CD4-positive, alpha-beta T cell treated with Interleukin-17A for 1 hour (primary cell): ENCODE measurements at regions not wholly inside any gene's neighbourhood (a gene's known extent, or its start where the extent isn't known, plus 50 kb on each side); places are given as distances from the start of the nearest gene placed in this dataset.

Experiments used
- DNase-seq: peaks from one replicate; pipeline ENCODE4 v3.0.0-alpha.2; 2020

- peak; percentile 25 for DNase-seq
These were observed 106.5 kb upstream of the SLC4A7 start for GRCh38 chr3:27590437-27591298.

DNA sequence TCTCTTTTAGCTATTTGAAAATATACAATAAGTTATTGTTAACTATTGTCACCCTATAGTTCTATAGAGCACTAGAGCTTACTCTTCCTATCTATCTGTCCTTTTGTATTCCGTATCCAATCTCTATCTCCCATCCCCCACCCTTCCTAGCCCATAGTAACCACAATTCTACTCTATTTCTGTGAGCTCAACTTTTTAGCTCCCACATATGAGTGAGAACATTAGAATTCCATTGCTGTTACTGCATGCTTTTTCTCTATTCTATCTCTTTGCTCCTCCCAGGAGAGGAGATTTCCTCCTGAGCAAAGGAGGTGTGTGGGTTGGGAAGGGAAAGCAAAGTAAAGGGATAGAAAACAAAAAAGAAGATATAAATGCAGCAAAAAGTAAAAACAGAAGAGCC is 105.6 kb upstream of the SLC4A7 start:
- no peak for DNase-seq

GRCh38 chr3:27585429-27585828 is 101.2 kb upstream of the SLC4A7 start:
- DNase-seq: no peak

DNA sequence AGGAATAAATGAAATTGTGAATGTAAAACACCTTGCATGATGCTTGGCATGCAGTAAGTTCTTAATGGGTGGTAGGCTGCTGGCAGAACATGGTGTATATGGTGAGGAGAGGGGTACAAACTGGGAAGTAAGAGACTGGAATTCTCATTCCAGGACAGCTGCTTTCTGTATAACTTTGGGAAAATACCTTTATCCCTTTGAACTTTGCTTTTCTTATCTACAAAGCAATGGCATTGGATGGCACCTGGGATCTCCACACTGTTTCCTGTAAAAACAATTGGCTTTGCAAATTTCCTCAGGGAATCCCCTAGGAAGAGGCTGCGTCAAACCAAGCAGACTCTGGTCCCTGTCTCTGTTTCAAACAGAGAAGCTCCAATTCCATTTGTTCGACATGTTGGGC is 100.7 kb upstream of the SLC4A7 start:
- no peak for DNase-seq

GRCh38 chr3:27581852-27582251 is 97.7 kb upstream of the SLC4A7 start:
- DNase-seq: no peak

DNA sequence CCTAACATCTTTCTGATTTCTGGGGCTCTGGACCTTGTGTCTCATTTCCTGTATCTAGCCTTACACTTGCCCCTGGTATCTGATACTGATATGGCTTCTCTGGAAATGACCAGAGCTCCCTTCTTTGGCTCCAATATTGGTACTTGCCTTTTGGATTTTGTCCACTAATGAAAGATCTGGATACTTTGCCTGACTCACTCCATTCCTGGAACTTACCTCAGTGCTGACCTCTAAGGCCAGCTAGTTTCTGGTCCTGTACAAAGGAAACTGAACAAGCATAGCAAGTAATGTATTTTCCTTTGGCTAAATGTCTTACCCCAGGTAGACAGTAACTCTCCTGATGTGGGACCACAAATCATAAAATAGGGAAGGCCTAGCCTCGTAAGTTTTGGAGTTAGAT is 93.8 kb upstream of the SLC4A7 start:
- DNase-seq: no peak

GRCh38 chr3:27577504-27577903 is 93.3 kb upstream of the SLC4A7 start:
- DNase-seq: no peak

GRCh38 chr3:27576171-27576570 is 92.0 kb upstream of the SLC4A7 start:
- no peak for DNase-seq

- DNase-seq: no peak
These were observed 91.3 kb upstream of the SLC4A7 start for GRCh38 chr3:27575499-27575898.

DNA sequence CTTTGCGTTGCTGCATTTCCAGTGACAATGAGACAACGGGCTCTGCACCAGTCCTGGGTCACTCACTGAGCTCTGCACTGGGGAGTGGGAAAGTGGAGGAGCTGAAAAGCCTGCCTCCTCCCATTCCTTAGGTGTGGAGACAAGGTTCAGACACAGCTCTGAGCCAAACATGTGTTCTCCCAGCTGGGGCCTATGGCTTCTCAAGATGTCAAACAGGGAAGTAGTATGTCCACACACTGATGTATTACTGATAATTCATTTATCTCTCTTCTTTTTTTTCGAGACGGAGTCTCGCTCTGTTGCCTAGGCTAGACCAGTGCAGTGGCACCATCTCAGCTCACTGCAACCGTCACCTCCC is 90.2 kb upstream of the SLC4A7 start:
- no peak for DNase-seq

- no peak for DNase-seq
These were observed 89.7 kb upstream of the SLC4A7 start for GRCh38 chr3:27573780-27574437.

- DNase-seq: no peak
These were observed 89.0 kb upstream of the SLC4A7 start for GRCh38 chr3:27573138-27573537.

- no peak for DNase-seq
These were observed 87.2 kb upstream of the SLC4A7 start for GRCh38 chr3:27571345-27571744.

DNA sequence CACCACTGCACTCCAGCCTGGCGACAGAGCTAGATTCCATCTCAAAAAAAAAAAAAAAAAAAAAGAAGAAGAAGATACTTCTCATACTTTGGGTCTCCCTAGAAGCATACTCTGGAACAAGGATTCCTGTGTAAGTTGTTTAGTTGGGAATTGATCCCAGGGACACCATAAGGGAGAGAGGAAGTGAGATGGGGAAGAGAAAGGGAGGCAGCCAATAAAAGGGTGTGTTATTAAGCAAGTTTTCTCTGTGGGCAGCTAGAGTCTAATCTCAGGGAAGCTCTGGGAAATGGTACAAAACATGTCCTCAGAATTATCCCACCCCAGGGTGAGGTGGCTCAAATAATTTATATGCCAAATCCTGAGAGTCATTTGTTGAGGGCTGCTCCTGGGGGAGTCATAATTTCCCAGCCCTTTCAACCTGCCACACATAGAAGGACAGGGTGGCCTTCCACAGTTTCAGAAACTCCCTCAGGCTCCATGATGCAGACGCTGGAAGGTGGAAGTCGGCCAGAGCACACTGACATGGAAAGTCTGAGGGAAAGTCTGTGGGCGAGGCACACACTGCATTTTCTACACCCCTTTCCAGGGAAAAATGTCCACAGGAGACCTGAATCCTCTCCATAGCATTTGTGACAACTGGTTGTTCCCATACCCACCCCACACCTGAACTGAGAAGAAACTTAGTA is 86.4 kb upstream of the SLC4A7 start:
- DNase-seq: no peak

DNA sequence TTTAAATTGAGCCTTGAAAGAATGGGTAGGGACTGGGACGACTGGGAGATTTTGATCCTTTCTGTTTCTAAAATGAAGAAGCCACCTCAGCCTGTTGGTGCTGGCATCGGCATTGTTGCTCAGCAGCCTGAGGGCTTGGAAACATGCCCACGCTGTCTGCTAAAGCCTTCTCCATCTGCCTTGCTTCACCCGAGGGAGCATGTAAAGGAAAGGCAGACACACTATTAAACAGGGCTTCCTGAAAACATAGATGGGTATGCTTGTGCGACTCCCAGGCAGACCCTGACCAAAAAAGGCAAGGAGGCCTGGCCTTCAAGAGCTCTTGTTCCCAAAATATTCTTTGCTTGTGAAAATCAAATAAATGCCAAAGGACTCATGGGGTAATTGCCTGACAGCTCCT is 84.2 kb upstream of the SLC4A7 start:
- DNase-seq: no peak

GRCh38 chr3:27567251-27567650 is 83.1 kb upstream of the SLC4A7 start:
- no peak for DNase-seq

DNA sequence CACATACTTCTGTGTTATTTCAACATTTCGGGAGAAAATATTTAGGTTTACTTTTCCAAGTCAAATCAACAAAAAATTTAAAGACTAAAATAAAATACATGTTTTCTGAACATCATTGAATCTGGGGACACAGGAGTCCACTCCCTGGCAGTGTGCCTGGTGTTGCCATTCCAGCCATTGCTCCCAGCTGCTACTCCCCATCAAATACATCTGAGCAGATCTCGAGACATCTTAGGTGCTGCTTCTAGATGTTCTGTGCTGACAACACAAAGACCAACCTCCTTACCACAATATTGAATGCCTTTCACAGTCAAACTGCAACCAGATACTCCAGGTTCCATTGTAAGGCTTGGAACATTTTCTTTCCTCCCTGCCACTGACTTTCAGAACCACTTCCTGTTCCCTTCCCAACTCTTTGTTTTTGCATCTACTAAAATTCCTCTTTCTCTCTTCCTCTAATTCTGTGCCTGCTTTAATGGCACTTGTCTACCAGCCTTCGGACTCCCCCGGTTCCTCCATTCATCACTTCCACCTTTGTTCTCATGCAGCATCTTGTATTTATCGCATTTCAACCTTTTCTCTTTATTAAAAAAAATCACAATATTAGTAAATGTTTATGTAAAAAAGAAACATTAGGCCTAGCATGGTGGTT is 81.1 kb upstream of the SLC4A7 start:
- no peak for DNase-seq

- DNase-seq: no peak
These were observed 77.4 kb upstream of the SLC4A7 start for GRCh38 chr3:27561576-27561975.

GRCh38 chr3:27560484-27561056 is 76.4 kb upstream of the SLC4A7 start:
- DNase-seq: no peak

DNA sequence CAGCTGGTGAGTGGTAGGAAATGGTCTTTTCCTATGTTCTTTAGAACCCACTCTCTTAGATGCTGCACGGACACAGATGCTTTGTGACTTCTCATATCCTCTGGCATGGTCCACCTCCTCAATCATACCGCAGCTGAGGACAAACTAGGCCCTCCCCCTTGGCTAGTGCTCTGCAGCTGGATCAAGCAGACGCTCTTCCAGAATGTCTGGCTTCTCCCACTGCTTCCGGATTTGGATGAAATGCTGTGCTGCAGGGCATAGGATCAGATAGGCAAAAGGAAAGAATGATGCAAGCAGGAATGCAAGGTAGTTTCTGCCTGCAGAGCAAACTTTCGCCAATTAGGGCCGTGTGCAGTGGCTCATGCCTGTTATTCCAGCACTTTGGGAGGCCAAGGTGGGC is 75.7 kb upstream of the SLC4A7 start:
- DNase-seq: no peak

GRCh38 chr3:27559381-27559780 is 75.2 kb upstream of the SLC4A7 start:
- DNase-seq: no peak

GRCh38 chr3:27557411-27557810 is 73.2 kb upstream of the SLC4A7 start:
- no peak for DNase-seq

- no peak for DNase-seq
These were observed 72.7 kb upstream of the SLC4A7 start for GRCh38 chr3:27556887-27557286.
